H9 (cell line): ENCODE measurements at regions not wholly inside any gene's neighbourhood (a gene's known extent, or its start where the extent isn't known, plus 50 kb on each side); places are given as distances from the start of the nearest gene placed in this dataset.

Experiments
- DNase-seq: peaks from one replicate; pipeline ENCODE4 v3.0.0-alpha.2; 2017
- H2AFZ ChIP-seq: one replicate; pipeline ENCODE4 v1.6.1; 2013; ENCODE audit warnings: mild to moderate bottlenecking, low read length, control low read depth, moderate library complexity
- H2AK5ac ChIP-seq: 2 replicates; pipeline ENCODE4 v1.6.1; 2013; ENCODE audit warnings: low read length, control low read depth, mixed read lengths; ENCODE audit not compliant: insufficient read length
- H2BK120ac ChIP-seq: one replicate; pipeline ENCODE4 v1.6.1; 2013; ENCODE audit warnings: low read depth, mild to moderate bottlenecking, low read length, control low read depth, inconsistent platforms; ENCODE audit not compliant: poor library complexity, severe bottlenecking
- H2BK12ac ChIP-seq: 2 replicates; pipeline ENCODE4 v1.6.1; 2013; ENCODE audit warnings: low read length, control low read depth, mixed read lengths, low read depth; ENCODE audit not compliant: insufficient read length
- H2BK15ac ChIP-seq: 2 replicates; pipeline ENCODE4 v1.6.1; 2013; ENCODE audit warnings: low read depth, low read length, control low read depth
- H2BK20ac ChIP-seq: one replicate; pipeline ENCODE4 v1.6.1; 2013; ENCODE audit warnings: low read depth, mild to moderate bottlenecking, low read length, control low read depth, inconsistent platforms; ENCODE audit not compliant: poor library complexity, severe bottlenecking
- H2BK5ac ChIP-seq: 2 replicates; pipeline ENCODE4 v1.6.1; 2013; ENCODE audit warnings: low read length, control low read depth, mixed read lengths; ENCODE audit not compliant: insufficient read length
- H3K14ac ChIP-seq: 2 replicates; pipeline ENCODE4 v1.6.1; 2013; ENCODE audit warnings: low read length, control low read depth; ENCODE audit not compliant: insufficient read depth
- H3K18ac ChIP-seq: 2 replicates; pipeline ENCODE4 v1.6.1; 2013; ENCODE audit warnings: low read depth, mild to moderate bottlenecking, mixed read lengths, low read length, control low read depth; ENCODE audit not compliant: insufficient read length
- H3K23ac ChIP-seq: 2 replicates; pipeline ENCODE4 v1.6.1; 2013; ENCODE audit warnings: low read length, control low read depth, mixed read lengths, low read depth; ENCODE audit not compliant: insufficient read length
- H3K23me2 ChIP-seq: 2 replicates; pipeline ENCODE4 v1.6.1; 2013; ENCODE audit warnings: low read depth, mild to moderate bottlenecking, mixed read lengths, low read length, control low read depth; ENCODE audit not compliant: insufficient read length, poor library complexity, severe bottlenecking
- H3K27ac ChIP-seq: 2 replicates; pipeline ENCODE4 v1.5.1; 2013; ENCODE audit warnings: low read length, control low read depth, mixed read lengths, low read depth; ENCODE audit not compliant: insufficient read length
- H3K27me3 ChIP-seq: 2 replicates; pipeline ENCODE4 v1.6.1; 2013; ENCODE audit warnings: low read length, control low read depth, inconsistent platforms; ENCODE audit not compliant: insufficient read depth
- H3K4ac ChIP-seq: 2 replicates; pipeline ENCODE4 v1.6.1; 2013; ENCODE audit warnings: low read depth, mild to moderate bottlenecking, control low read depth, inconsistent platforms, low read length, moderate library complexity
- H3K4me1 ChIP-seq: 2 replicates; pipeline ENCODE4 v1.6.1; 2013; ENCODE audit warnings: low read length, control low read depth, inconsistent platforms; ENCODE audit not compliant: insufficient read depth
- H3K4me2 ChIP-seq: 2 replicates; pipeline ENCODE4 v1.6.1; 2013; ENCODE audit warnings: low read length, control low read depth, mixed read lengths; ENCODE audit not compliant: insufficient read length, insufficient read depth
- H3K56ac ChIP-seq: 2 replicates; pipeline ENCODE4 v1.6.1; 2013; ENCODE audit warnings: low read depth, mild to moderate bottlenecking, mixed read lengths, low read length, control low read depth; ENCODE audit not compliant: insufficient read length
- H3K79me1 ChIP-seq: 2 replicates; pipeline ENCODE4 v1.6.1; 2013; ENCODE audit warnings: low read depth, mild to moderate bottlenecking, moderate library complexity, low read length, control low read depth, inconsistent platforms; ENCODE audit not compliant: insufficient read depth, poor library complexity, severe bottlenecking
- H3K79me2 ChIP-seq: 2 replicates; pipeline ENCODE4 v1.6.1; 2013; ENCODE audit warnings: low read length, control low read depth, inconsistent platforms; ENCODE audit not compliant: insufficient read depth
- H3K9ac ChIP-seq: 2 replicates; pipeline ENCODE4 v1.6.1; 2013; ENCODE audit warnings: low read length, control low read depth, mixed read lengths; ENCODE audit not compliant: insufficient read length; ENCODE audit errors: extremely low read depth
- H3K9me3 ChIP-seq: one replicate; pipeline ENCODE4 v1.6.1; 2013; ENCODE audit warnings: low read depth, low read length, inconsistent platforms; ENCODE audit not compliant: control insufficient read depth
- H3T11ph ChIP-seq: one replicate; pipeline ENCODE4 v1.6.1; 2013; ENCODE audit warnings: mild to moderate bottlenecking, low read length, control low read depth, inconsistent platforms
- H4K20me1 ChIP-seq: one replicate; pipeline ENCODE4 v1.6.1; 2013; ENCODE audit not compliant: control insufficient read depth, insufficient read length, insufficient read depth
- H4K5ac ChIP-seq: 2 replicates; pipeline ENCODE4 v1.6.1; 2013; ENCODE audit warnings: low read depth, mild to moderate bottlenecking, mixed read lengths, low read length, control low read depth; ENCODE audit not compliant: insufficient read length
- H4K8ac ChIP-seq: replicated peaks from 2 replicates; pipeline ENCODE4 v1.6.1; 2013; ENCODE audit warnings: low read length, control low read depth, mixed read lengths, low read depth; ENCODE audit not compliant: insufficient read length
- H4K91ac ChIP-seq: 2 replicates; pipeline ENCODE4 v1.6.1; 2013; ENCODE audit warnings: low read depth, mild to moderate bottlenecking, moderate library complexity, mixed read lengths, low read length, control low read depth; ENCODE audit not compliant: insufficient read length
- H3K27ac Mint-ChIP-seq, 3 experiments: 2 replicates in 2 of 3; 3 replicates in 1 of 3; pipeline ENCODE4 v1.8.0; 2020 to 2021; ENCODE audit warnings: mixed read lengths in 3 of 3, mild to moderate bottlenecking in 1 of 3, moderate library complexity in 1 of 3
- H3K27me3 Mint-ChIP-seq: 2 replicates; pipeline ENCODE4 v1.8.0; 2021; ENCODE audit warnings: low read depth, mild to moderate bottlenecking, moderate library complexity, mixed read lengths
- H3K36me3 Mint-ChIP-seq, 3 experiments: 2 replicates in 2 of 3; 3 replicates in 1 of 3; pipeline ENCODE4 v1.8.0; 2020 to 2021; ENCODE audit warnings: low read depth in 3 of 3, mixed read lengths in 3 of 3; ENCODE audit not compliant: insufficient read depth in 1 of 3
- H3K4me1 Mint-ChIP-seq, 2 experiments: 2 replicates each; pipeline ENCODE4 v1.8.0; 2020; ENCODE audit warnings: mixed read lengths in 2 of 2
- H3K4me3 Mint-ChIP-seq, 2 experiments: 2 replicates in 1 of 2; 3 replicates in 1 of 2; pipeline ENCODE4 v1.8.0; 2020 to 2021; ENCODE audit warnings: mild to moderate bottlenecking in 2 of 2, mixed read lengths in 2 of 2, moderate library complexity in 1 of 2
- H3K9me3 Mint-ChIP-seq, 2 experiments: 2 replicates in 1 of 2; 3 replicates in 1 of 2; pipeline ENCODE4 v1.8.0; 2020; ENCODE audit warnings: mild to moderate bottlenecking in 2 of 2, mixed read lengths in 2 of 2, moderate library complexity in 1 of 2
- WGBS: extraction: QIAGEN DNeasy Blood & Tissue Kit; methylation state at CpG from one replicate; pipeline ENCODE4 v1.1.7; 2013; ENCODE audit warnings: missing lambda C conversion rate, low lambda C conversion rate, mixed read lengths; ENCODE audit not compliant: insufficient read length; ENCODE audit errors: extremely low coverage; 5-methylcytosine and 5-hydroxymethylcytosine counted together
- TF ChIP-seq, protein P1 (sequence below): fragments of 200-600 bp; sonication (generic); conservative IDR thresholded peaks from 3 replicates; pipeline ENCODE4 v1.8.0; 2021; ENCODE audit warnings: antibody characterized with exemption, mild to moderate bottlenecking

DNA sequence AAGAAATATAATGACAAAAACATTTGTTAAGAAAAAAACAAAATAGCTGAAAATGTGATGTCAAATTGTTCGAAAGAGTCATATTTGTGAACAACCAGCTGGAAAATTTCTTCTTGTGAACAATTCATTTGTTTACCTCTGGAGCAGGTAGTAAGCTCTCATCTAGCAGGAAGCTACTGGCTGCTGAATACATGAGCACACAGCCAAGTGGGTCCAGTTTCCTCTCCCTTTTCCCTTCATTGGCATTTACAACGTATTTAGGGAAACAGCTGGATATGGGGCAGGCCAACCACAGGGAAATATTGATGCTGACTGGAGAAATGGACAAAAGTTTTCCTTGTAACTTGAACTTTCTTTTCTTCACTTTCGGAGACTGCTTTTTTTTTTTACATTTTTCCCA lies 1354.7 kb upstream of the EPHA6 start:
- Histone ChIP-seq H3K23me2 (no peaks in the 10 kb centered on the region), H2AK5ac (no peak overlapping the region), H2BK5ac (no peak overlapping the region), H3K9me3 (no peaks in the 10 kb centered on the region), H2BK15ac (no peak overlapping the region), H3K56ac (no peak overlapping the region), H3K27ac (no peak overlapping the region), H2AFZ (no peak overlapping the region), H3K27me3 (no peaks in the 10 kb centered on the region), H3K4ac (no peak overlapping the region), H2BK12ac (no peak overlapping the region), H3K9ac (no peak overlapping the region), H3K79me2 (no peaks in the 10 kb centered on the region), H3K79me1 (no peaks in the 10 kb centered on the region), H2BK20ac (no peak overlapping the region), H3K23ac (no peak overlapping the region), H3K4me1 (no peaks in the 10 kb centered on the region), H4K91ac (no peak overlapping the region), H4K8ac (no peak overlapping the region), H4K5ac (no peak overlapping the region), H3K18ac (no peak overlapping the region), H2BK120ac (no peak overlapping the region), H3K4me2 (no peak overlapping the region), H4K20me1 (no peaks in the 10 kb centered on the region), H3K14ac (no peak overlapping the region), H3T11ph (no peak overlapping the region)
- Mint-ChIP-seq H3K4me3 (no peak overlapping the region), H3K9me3 (no peaks in the 10 kb centered on the region), H3K27ac (no peak overlapping the region), H3K27me3 (no peaks in the 10 kb centered on the region), H3K36me3 (no peaks in the 10 kb centered on the region; a peak in 1 of 7 replicates), H3K4me1 (peaks cover 0 to 5% of the 10 kb centered on the region in 2 experiments; a peak in 3 of 4 replicates)
- no CpG with 5 or more reads among the region's 3 CpGs for WGBS
- DNase-seq: no peak
- TF ChIP-seq, protein P1, sequence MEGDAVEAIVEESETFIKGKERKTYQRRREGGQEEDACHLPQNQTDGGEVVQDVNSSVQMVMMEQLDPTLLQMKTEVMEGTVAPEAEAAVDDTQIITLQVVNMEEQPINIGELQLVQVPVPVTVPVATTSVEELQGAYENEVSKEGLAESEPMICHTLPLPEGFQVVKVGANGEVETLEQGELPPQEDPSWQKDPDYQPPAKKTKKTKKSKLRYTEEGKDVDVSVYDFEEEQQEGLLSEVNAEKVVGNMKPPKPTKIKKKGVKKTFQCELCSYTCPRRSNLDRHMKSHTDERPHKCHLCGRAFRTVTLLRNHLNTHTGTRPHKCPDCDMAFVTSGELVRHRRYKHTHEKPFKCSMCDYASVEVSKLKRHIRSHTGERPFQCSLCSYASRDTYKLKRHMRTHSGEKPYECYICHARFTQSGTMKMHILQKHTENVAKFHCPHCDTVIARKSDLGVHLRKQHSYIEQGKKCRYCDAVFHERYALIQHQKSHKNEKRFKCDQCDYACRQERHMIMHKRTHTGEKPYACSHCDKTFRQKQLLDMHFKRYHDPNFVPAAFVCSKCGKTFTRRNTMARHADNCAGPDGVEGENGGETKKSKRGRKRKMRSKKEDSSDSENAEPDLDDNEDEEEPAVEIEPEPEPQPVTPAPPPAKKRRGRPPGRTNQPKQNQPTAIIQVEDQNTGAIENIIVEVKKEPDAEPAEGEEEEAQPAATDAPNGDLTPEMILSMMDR: no peak
